Umbilical cord (tissue), 1 donor: ENCODE measurements at regions not wholly inside any gene's neighbourhood (a gene's known extent, or its start where the extent isn't known, plus 50 kb on each side); places are given as distances from the start of the nearest gene placed in this dataset.

ENCODE experiments used
- DNase-seq: peaks from one replicate; pipeline ENCODE4 v3.0.0-alpha.2; 2015; ENCODE audit warnings: low spot score

- DNase-seq, result no peak
Measured at GRCh38 chr11:128328955-128329551, 258.3 kb downstream of the ETS1 start.

DNA sequence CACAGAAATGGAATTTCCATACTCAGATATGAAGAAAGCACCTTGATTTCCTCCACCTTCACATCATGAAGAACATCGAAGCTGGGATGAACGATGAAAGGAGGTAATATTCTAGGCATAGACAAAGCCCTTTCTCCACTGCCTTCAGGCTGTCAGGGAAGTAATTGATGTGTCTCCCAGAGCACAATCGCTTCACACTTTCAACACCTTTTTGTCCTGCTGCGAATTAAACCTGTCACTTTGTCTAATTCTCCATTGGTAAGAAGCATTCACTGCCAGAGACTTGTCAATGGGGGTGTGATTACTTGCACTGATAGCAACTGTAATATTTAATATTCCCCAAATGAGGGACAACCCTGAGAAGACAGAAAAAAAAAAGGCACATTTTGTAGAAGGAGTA is 260.1 kb downstream of the ETS1 start:
- DNase-seq, result no peak

GRCh38 chr11:128326791-128327190 is 260.6 kb downstream of the ETS1 start:
- DNase-seq, result no peak

DNA sequence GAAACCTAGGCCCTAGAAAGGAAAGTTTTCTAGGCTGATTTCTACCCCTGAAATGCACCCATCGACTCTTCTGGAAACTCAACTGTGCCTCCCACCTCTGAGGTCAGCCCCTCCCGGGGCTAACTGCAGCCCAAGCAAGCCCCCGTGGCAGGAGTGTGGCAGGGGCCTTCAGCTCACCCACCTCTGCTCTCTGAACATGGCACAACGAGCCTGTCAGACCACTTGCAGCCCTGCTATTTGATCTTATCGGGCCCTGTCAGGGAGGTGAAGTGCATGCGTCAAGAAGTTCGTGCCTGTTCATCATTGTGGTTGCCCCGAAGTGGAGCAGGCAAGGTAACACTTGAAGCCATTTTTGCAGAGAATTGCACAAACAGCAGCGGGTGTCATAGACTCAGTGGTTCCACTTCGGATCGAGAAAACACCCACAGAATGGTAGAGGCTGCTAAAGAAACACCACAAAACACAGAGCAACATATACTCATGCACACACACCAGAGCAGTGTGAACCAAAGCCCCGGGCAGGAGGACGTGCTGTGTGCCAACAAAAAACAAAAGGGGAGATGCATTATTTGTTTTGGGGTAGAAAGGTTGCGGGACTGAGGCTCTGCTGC is 262.7 kb downstream of the ETS1 start:
- DNase-seq, result no peak

- peak; percentile 76 for DNase-seq
Measured at GRCh38 chr11:128324051-128324481, 263.3 kb downstream of the ETS1 start.

GRCh38 chr11:128323381-128323780 is 264.0 kb downstream of the ETS1 start:
- no peak for DNase-seq

DNA sequence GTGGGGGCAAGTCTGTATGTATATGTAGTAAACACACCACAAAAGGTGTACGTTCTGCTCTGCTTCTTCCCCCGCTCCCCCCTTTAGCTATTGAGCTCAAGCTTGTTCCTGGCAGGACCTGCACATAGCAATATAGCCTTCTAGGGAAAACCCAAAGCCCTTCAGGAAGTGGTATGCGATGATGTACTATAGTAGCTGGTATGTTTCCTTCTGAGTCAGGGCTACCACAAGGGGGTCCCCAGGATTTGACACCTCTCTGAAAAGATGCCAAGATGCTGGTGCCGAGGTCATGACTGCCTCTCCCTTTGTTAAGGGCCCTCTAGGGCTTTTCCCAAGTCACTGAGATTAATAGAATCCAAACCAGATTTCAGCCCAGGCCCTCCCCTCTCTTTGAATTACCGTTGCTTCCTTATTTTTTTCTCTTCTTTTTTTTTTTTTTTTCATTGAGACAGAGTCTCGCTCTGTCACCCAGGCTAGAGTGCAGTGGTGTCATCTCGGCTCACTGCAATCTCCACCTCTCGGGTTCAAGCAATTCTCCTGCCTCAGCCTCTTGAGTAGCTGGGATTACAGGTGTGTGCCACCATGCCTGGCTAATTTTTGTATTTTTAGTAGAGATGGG is 268.4 kb downstream of the ETS1 start:
- no peak for DNase-seq

DNA sequence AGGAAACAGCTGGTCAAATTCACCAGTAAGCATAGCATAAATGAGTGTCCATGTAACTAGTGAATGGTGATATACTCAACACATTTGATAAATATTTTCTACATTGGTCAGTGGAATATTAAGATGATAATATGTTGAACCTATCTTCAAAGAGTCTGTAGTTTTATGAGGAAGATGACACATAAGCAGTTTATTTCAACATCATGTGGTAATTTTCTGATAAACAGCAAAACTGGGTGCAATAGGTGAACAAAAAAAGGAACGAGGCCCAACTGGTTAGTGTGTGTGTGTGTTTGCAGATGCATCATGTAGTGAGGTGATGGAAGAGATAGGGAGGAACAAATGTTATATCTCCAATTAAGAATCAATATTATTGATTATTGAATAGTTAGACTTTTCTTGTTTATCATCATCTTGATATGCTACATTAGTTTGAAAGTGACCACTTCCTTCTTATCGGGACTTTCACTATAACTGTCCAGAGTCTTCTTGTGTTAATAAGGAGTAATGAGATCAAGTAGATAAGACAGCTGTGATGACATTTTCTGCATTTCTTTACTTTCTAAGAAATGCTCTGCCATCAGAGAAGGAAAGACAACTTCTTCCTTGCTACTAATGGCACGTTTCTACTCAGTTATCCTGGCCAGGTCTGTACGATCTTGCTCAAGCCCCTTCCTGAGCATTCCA is 270.7 kb downstream of the ETS1 start:
- DNase-seq, result no peak

DNA sequence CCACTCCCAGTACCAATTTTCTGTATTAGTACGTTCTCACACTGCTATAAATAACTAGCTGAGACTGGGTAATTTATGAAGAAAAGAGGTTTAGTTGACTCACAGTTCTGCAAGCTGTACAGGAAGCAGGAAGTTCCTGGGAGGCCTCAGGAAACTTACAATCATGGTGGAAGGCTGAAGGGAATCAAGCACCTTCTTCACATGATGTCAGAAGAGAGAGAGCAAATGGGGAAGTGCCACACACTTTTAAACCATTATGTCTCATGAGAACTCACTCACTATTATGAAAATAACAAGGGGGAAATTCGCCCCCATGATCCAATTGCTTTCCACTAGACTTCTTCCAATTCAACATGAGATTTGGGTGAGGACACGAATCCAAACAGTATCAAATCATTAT is 271.4 kb downstream of the ETS1 start:
- DNase-seq, result no peak

DNA sequence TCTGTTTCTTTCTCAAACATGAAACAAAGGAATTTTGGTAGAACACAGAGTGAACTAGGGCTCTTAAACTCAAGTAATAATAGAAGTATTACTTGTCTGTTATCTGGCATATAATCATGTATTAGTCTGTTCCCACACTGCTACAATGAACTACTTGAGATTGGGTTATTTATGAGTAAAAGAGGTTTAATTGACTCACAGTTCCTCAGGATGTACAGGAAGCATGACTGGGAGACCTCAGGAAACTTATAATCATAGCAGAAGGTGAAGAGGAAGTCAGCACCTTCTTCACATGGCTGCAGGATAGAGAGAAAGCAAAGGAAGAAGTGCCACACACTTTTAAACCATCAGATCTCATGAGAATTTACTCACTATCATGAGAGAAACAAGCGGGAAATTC is 273.4 kb downstream of the ETS1 start:
- no peak for DNase-seq

DNA sequence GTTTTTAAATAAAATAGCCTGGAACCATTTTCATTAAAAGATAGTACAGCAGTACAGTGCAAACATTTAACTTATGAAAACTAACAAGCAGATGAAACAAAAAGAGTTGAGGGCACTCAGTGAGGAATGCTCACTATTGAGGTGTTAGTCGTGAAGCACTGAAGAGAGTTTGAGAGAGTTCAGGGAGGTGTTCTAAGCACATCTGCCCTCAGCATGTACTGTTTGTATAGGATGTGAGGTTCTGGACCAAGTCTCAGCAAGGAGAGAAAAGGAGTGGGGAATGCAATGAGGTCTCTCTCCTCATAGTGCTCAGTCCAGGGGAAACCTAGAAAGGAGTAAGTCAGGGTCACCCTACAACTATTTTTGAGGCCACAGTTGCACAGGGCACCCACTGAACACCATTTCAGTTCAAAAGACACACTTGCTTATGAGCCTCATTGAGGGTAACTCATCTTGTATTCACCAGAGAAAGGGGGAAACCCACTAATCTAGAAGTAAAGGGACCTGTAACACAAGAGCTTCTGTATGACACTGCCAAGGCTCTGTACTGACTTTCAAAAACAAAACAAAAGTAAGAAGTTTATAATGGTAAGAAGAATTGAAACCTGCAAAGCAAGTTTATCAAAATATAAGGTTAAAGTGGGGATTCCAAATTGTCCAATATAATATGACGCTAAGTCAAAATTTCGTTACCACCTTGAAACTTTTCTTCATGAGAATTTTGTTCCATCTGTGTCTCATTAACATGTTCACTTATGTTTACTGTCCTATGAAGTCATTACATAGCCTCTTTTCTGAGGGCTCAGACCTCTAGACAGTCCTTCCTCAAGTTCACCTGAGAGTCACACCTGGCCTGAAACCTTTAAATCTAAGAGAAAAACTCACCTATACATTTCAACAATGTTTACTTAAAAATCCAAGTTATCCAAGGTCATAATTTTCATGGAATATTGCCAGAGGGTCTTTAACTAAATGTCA is 275.3 kb downstream of the ETS1 start:
- no peak for DNase-seq

DNA sequence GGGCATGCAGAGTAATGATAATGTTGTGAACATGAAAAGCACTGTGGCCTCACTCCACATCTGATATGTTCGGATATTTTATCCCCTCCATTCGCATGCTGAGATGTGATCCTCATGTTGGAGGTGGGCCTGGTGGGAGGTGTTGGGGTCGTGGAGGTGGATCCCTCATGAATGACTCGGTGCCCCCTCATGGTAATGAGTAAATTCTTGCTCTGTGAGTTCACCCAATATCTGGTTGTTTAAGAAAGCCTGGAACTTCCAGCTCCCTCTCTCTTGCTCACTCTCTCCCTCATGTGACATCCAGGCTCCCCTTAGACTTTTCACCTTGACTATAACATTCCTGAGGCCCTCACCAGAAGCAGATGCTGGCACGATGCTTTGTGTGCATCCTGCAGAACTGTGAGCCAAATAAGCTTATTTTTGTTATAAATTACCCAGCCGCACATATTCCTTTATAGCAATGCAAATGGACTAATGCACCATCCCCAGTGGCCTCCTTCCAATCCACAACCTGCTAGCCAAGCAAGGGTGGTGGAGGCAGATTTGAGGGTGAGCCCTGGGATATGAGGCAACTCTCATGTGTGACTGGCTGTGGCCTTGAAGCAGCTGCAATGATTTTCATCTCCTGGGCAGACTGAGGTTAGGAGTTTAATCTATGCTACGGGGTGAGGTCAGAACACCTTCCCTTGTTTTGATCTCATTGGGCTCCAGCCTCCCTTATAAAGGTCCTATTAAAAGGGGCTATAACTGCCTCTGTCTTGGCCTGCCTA is 276.5 kb downstream of the ETS1 start:
- DNase-seq, result no peak

DNA sequence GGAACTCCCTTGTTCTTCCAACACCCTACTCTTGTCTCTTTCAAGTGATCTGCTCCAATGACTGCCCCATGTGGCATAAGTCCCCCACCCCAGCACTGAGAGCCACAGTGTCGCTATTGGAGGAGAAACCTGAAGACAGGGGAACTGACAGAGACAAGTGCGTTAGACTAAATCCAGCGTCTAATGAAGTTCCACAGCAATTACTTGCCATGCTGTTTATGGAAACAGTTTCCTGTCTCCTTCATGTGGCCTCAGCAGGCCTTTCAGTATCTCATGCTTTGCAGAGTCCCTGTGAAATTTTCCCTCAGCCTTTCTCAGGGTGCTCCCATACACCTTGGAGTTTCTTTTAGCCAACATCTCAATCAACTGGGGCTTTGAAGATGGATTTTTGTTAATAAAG is 277.4 kb downstream of the ETS1 start:
- DNase-seq, result no peak

GRCh38 chr11:128308794-128309193 is 278.6 kb downstream of the ETS1 start:
- DNase-seq, result no peak

DNA sequence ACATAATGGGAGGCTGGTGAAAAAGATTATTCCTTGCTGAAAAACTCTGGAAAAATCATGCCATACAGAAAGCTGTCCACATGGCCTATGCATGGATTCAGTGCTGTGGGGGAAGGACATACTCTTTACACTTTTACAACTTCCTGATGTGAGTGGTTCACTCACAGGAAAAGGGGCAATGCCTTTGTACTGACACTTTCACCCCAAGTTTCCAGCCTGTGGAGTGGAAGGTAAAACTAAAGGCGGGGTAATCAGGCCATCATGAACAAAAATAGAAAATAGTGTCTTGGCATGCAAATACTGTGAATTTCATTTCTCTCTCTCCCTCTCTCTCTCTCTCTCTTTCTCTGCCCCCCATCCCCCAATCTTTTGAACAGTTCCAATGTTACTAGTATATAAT is 281.8 kb downstream of the ETS1 start:
- DNase-seq, result no peak

GRCh38 chr11:128304666-128305485 is 282.5 kb downstream of the ETS1 start:
- no peak for DNase-seq

DNA sequence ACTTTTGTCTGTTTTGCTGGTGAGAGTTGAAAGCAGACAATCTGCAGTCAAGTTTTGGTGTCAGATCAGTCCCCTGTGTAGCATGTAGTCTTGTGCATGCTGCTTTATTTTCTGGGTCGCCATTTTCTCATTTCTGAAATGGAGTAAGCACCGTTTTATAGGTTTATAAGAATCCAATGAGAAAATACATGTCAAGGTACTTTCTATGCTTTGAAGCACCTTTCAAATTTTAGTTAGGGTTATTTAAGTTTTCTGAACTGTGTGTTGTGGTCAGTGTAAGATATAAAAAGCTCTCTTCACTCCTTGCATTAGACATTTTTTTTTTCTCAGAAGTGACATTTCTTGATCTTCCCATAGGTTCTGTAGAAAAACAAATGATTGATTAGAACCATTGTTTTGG is 283.2 kb downstream of the ETS1 start:
- no peak for DNase-seq

DNA sequence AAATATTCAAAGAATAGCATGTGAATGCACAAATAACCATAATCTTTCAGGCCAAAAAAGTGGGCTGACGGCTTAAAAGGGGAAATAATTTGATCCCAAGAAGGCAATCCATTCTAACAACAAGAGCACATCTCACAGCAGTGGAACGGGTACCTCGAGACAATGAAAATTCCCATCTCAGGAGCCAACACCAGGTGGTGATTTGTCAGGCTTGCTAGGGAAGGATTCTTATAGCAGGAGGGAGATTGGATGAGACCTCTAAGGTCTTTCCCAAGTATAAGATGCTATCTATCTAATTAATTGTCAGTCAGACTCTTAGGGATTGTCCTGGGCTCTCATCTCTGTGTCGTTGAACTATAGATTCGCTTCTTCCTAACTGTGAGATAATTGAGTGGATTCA is 284.0 kb downstream of the ETS1 start:
- no peak for DNase-seq

GRCh38 chr11:128302425-128303186 is 284.8 kb downstream of the ETS1 start:
- DNase-seq, result no peak
